ENCODE measurements at regions not wholly inside any gene's neighbourhood (a gene's known extent, or its start where the extent isn't known, plus 50 kb on each side); places are given as distances from the start of the nearest gene placed in this dataset.
A peak's percentile ranks its signal among the peaks of the same experiment; 100 is the strongest.

- TF ChIP-seq CTCF (optimal IDR thresholded peaks at IDR 0.05 in 1 of 3, IDR thresholded peaks at IDR 0.05 in 1 of 3, conservative IDR thresholded peaks at IDR 0.05 in 1 of 3; ENCODE audit: extremely low read depth in 1 of 3, insufficient read depth in 2 of 3, low read length in 3 of 3), result peak; percentile 62 to 77 (median 63)
- no peak for TF ChIP-seq EZH2 (IDR thresholded peaks at IDR 0.05; ENCODE audit: low read length)
Observed at GRCh38 chr10:62492012-62492869, 118.1 kb downstream of the ZNF365 start.
